T-helper 9 cell (primary cell): ENCODE measurements at regions not wholly inside any gene's neighbourhood (a gene's known extent, or its start where the extent isn't known, plus 50 kb on each side); places are given as distances from the start of the nearest gene placed in this dataset.

Experiments
- DNase-seq: peaks from one replicate; pipeline ENCODE4 v3.0.0-alpha.2; 2020

DNA sequence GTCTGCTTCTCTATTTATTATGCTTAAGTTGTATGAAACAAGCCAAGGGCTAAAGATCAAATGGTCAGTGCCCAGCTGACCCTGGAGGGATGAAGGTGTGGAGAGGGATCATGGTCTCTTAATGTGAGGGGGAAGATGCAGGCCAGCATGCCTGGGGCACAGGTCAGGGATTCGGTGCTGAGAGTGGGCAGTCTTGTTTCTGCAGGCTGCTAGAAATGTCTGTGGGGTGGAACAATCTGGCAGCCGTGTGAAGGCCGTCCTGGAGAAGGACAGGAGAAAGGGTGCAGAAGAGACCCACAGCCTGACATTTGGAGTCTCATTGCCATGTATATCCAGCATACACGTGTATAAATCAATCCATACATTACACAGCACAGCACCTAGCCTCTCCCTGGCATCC lies 258.3 kb upstream of the MOCS1 start:
- no peak for DNase-seq

DNA sequence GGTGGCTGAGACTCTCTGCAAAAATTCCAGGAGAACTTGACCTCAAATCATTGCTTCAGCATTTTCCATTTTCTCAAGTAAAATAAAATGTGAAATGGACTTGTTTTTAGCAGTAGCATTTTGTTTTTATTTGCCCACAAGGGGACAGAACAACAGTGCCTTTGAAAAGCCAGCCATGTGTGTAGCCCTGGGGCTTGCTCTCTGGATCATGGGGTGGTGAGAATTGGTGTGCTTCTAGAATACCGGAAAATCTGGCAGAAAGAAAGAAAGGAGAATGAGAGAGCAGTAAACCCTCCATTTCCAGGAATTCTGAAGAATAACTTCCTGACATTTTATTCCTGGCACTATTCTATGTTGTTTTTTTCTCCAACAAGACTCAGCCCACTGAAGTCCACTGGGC lies 254.7 kb upstream of the MOCS1 start:
- DNase-seq, result no peak

DNA sequence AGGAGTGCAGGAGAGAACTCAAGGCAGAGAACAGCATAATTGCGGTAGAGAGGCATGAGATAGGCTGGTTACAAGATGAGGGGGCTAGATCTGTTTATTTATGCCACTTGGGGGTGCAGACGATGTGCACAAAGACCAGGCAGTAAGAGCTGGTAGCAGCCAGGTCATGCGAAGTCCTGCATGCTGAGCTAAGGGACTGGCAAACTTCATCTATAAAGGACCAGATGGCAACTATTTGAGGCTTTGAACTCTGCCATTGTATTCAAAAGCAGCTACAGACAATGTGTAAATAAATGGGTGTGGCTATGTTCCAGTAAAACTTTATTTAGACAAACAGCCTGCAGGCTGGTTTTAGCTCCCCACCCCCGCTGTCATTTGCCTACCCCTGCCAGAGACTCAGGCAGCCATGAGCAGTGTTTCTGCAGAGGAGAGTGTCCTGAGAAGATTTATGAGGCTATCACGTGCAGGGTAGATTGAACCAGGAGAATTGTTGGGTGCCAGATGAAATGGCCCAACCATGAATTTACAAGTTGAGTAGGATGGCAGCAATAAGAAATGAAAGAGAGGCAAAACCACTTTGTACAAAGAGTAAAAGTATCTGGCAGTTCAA lies 253.4 kb upstream of the MOCS1 start:
- no peak for DNase-seq

DNA sequence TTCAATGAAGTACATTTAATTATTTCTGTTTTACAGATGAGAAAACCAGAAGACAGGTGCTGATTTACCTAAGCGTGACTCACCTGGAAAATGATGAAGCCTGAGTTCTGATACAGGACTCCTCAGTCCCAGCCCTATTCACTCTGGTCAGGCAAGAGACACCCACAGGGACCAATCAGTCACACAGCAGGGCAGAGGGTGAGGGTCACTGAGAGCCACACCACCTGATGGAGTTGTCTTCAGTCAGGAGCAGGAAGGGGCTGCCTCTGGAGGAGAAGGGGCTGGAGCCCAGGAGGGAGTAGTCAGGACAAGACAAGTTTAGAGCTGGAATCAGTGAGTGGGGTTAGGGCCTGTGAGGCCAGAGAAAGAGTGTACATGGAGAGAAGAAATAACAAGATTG lies 251.2 kb upstream of the MOCS1 start:
- DNase-seq, result no peak

DNA sequence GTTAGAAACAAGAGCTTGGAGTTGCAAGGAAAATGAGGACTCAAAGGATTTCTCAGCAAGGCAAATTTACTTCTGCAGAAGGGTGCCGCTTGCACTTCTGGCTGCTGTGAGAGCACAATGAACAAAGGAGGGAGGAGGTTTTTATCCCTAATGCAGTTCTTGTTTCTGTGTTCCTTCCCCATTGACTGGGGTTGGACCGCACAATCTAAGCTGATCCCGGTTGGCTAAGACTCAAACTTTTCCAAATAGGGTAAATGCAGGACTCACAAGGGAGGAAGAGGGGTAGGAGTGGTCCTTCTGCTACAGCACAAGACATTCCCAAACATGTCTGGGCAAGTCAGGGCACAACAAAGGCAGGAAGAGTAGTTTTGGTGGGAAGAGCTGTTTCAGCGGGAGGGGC lies 249.6 kb upstream of the MOCS1 start:
- no peak for DNase-seq

DNA sequence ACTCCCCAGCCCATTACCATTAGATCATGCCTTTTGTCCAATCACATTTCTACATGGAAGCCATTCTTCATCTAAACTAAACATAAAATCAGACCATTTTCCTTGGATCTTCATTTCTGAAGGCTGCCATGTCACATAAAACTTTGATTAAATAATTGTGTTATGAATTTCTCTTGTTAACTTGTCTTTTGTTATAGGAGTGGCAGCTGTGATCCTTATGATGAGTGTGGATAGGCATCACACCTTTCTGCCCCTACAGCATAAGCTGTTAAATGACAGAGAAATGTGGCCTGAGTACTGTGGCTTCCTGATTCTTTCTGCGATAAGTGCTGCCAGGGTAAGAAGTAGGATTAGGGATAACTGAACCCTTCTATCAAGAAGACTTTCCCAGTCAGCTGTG lies 247.1 kb upstream of the MOCS1 start:
- DNase-seq, result no peak

DNA sequence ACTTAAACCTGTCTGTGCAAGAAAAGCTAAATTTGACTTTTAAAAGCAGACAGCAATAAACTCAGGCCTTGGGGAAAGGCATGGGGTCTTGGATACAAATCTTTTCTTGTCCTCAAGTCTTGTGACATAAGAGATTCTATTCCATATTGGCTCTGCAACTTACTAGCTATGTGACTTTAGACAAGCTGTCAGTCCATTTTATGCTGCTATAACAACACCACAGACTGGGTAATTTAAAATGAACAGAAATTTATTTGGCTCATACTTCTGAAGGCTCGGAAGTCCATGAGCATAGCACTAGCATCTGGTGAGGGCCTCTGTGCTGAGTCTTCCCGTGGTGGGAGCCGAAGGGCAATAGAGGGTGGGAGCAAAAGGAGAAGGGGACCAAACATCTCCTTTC lies 246.0 kb upstream of the MOCS1 start:
- DNase-seq, result no peak

DNA sequence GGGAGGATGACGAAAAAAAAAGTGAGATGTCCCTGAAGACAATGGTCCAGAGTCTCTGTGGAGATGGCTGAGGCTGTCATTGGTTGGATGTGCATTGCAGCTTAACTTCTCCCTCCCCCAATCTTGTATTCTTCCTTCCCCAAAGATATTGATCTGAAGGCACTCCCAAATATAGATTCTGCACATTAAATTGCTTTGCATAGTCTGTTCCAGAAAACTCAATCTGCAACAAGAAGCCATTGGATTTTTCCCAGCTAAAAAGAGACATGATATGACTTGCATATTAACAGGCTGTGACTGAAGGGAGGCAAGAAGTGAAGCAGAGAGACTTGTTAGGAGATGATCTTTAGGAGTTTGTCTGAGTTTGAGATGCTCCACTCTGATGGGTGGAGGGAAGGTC lies 245.2 kb upstream of the MOCS1 start:
- DNase-seq, result no peak

DNA sequence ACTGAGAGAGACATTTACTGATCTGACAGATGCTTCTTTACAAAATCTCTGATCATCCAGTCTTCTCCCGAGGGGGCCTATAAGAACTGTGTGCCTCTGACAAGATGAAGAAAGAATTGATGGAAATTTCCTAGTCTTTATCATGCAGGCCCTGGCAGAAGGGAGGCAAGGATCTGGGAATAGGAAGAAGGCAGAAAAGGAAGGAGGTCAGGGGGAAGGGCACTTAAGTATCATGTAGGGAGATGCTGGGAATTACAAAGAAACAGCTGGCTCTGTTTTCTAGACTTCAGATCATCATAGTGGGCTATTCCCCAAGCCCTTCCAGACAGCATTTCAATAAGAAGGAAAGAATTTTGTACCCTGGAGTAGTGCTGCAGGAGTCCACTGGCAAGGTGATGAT lies 243.3 kb upstream of the MOCS1 start:
- DNase-seq, result no peak

DNA sequence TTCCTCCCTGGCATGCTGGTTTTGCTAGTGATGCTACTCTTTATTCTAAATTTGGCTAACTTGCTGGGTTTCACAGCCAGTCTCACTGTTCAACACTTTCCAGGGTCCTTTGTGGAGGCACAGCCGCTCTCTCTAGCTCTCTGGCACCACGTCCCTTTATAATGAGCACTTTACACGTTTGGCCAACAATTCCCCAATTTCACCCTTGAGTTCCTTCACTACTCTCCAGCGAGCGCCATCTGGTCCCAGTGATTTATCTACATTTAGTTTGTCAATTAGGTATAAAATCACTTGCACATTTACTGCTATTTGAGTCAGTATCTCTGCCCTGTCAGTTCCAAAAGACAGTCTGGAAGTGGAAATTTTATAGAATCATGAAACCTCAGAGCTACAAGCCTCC lies 241.9 kb upstream of the MOCS1 start:
- DNase-seq, result no peak

DNA sequence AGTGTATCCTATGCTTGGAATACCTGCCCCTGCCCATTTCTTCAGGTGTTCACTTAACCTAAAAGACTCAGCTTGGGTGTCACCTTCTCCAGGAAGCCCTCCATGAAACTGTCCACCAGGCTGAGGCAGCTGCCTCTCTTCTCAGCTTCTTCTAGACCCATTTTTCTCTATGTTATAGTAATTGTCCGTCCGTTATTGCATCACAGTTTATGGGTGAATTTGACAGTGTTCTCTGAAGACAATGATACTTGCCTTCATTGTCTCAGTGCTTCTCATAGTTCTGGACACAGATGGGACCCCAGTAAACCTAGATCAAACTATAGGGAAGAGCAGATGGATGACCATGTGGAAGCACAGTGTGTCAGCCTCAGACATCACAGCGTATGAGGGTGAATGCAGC lies 238.0 kb upstream of the MOCS1 start:
- DNase-seq, result no peak

DNA sequence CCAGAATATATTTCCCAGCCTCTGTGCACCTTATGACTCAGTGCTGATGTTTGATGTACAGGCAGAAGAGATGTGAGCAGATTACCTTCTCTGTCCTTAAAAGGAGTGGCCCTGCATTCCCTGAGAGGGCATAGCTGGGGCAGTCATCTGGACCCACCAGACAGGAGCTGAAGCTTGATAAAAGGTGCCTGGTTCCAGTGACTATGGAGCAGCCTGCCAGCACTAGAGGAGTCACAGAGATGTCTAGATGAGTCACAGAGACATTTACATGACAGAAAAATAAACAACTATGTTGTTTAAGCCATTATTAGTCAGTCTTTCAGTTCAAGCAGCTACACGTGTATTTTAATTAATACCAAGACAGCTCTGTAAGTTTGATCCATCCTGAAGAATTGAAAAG lies 237.1 kb upstream of the MOCS1 start:
- no peak for DNase-seq

DNA sequence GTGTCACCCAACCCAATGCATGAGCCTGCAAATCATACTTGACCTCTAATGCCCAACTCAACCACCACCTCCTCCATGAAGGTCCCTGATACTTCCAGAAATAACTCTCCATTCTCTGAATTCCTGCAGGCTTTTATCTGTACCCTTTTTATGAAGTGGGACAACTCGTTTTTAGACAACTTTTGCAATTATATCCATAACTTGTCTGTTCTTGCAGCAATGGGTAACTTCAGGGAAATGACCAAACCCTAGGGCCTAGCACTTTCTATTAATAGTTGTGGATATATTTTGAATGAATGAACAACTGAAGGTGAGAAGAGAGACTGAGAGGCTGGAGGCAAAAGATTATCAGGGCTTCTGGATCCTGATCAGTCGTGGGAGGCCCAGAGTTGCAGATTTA lies 236.6 kb upstream of the MOCS1 start:
- DNase-seq, result no peak

DNA sequence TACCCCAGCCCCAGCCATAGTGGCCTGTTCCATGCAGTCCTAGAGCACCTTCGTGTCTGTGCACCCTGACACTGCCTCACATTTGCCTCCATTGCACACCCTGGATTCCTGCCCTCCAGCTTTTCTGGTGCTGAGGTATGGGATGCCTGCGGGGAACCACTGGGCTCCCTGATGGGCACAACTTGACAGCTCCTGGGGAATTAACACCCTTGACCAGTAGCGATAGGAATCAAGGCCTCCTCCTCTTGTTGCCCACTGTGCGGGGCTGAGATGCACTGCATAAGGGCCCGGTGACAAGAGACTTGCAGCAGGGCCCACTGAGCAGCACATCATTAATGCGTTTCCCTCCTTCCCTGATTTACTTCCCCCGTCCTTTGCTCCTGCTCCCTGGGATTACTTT lies 235.6 kb upstream of the MOCS1 start:
- no peak for DNase-seq

DNA sequence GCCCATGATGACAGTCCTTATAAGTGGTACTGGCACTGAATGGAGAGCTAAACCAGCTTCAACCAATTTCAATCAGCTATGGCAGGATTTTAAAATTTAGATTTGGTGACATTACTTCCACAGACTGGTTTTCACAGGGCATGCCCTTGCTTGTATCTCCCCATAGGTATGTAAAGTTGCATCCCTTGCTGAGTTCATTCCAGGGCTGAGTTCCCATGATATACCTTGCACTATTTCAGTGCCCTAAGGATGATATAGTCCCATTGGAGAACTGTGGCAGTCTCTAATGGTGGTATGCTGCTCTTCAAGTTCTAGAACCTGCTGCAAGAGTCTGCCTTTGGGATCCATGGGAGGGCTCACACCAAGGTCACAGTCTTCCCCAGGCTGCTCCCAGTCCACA lies 232.7 kb upstream of the MOCS1 start:
- DNase-seq, result no peak

DNA sequence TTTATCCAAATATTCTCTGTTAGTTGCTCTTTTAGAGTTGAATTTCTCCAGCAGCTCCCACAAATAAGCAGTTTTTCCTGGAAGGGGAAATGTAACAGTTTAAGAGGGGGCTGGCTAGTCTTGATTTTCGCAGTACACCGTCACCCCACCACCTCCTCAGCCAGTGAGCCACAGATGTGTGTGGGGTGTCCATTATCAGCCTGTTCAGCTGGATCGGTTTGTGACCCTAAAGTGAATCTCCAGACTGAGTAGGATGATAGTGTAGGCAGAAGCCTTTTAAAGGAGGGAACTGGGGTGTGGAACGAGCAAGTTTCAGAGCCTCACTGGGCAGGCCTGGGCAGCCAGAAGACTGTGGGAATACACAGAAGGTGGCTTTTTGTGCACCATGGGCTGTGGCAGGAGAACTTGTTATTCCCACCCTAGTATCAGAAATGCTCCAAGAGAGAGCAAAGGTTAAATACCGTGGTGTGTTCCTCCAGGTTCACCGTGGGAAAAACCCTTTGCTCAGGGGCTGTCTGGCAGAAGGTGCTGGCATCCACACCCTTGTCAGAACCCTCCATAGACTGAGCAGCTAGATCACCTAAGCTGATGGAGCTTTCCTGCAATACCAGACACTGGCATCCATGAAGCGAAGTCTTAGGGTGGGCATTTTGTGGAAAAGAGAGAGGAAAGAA lies 230.9 kb upstream of the MOCS1 start:
- no peak for DNase-seq

DNA sequence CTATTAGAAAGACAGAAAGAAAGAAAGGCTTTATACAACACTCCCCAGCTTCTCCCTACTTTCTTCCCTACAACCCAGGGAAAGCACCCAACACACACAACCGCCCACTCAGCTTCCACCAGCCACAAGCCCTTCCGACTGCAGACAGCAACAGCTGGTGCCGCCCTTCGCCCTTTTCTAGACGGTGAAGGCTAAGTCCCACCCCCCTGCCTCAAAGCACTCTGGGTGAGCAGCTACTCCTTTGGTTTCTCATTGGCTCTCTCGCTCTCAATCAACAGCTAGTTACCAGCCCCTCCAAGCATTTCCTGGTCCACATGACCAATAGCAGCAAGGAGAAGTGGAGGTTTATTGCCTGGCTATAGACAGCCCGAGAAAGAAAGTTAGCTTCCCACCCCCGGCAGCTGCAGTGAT lies 230.1 kb upstream of the MOCS1 start:
- no peak for DNase-seq

DNA sequence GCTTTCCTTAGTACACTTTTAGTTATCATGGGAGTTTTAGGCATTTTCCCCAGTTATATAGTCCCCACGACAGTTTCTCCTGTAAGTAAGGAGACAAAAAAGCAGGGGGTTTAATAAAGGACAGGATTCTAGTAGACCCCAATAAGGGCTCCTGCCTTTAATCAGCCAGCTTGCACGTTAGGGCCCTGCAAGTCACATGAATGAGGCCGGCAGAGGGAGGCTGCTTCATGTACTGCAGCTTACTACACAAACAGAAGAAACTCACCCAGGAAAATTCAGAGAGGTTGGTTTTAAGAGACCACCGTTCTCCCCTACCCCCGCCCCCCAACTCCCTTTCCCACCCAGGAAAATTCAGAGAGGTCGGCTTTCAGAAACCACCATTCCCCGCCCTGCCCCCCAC lies 229.7 kb upstream of the MOCS1 start:
- DNase-seq, result no peak

DNA sequence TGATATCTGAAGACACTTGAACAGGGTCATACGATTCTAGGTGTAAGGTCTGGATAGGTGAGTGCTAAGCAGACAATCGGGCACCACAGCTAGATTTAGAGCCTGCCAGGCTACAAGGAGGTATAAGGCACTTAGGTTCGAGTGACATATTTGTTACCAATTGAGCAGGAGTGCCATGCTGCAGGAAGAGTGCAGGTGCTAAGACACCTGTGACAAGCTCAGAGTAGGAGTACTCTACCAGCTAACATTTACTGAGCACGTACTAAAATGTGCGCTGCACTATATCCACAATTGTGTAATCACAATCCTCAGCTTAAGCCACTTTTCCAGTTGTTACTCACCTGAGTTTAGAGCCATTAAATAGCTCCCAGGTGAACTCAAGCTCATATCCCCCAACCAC lies 227.8 kb upstream of the MOCS1 start:
- DNase-seq, result no peak

DNA sequence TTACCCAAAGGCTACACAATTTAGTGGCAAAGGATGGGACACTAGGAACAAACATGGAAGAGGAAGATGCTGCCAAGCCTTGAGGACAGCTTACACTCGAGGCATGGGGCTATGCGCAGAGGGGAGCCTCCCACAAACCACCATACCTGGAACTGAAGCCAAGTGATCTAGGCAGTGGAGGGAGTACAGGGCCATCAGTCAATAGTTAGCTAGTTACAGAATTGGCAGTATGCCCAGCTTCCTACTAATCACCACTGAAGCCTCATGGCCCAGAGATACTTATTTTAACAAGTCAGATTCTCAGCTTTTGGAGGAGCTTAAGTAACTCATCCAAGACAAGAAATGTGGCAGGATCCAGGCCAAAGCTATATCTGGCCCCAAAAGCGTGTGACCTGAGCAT lies 226.6 kb upstream of the MOCS1 start:
- no peak for DNase-seq

DNA sequence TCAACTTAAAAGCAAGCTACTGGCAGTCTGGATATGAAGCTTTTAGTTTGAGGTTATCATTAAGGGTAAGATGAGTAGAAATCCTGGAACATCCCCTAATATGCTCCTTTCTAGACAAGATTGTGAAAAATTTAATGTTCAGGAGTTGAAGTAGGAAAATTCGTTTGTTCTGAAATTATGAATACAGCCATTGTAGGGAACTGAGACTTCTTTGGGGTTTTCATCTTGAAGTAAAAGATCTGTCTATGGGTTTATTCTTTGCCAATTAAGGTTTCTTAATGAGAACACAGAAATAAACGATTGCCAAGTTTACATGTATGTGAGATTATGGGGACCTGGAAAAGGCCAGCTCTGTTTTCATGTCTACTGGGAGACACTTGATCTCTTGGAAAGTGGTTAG lies 225.6 kb upstream of the MOCS1 start:
- no peak for DNase-seq

DNA sequence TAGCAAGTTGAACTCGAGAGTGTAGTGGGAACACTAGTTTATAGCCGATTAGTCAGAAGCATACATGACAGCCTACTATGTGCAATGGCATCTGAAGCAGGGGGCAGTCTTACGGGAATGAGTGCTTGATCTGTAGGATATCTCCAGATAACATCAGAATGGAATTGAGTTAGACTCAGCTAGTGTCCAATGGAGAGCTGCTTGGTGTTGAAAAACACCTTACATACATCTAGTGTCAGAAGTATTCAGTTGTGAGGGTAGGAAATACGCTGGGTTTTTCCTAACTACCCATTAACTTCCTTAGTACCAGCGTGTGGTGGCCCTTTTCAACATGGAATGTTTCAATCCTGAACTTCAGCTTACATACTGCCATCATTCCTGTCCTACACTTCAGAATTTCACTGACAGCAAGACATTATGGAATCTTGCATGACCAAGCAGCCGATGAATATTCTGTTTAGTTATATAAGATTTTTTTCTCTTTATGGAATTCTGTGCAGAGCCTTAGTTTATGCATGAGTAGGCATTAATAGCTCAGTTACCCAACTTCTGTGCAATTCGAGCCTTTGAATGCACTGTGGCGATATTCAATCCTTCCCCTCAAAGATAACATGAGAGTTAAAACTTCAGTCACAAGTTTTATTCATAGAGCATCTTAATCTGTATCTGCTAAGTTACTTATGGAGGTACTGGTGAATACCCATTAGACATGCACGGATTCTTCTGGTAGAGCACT lies 218.6 kb upstream of the MOCS1 start:
- DNase-seq, result no peak

DNA sequence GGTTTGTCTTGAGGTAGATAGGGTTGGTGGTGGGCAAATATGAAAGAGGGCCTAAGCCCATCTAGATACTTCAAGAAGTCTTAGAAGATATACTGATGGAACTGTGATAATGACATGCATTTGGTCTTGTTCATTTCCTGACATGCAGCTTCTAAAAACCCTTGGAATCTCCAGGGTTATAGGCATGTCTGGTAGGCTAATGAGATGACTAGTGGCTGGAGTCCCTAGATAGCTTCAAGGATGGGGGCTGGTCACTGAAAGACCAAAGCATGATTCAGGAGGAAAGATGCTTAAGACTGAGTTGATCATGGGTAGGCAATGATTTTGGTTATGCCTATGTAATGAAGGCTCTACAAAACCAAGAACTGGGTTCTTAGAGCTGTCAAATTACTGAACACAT lies 217.9 kb upstream of the MOCS1 start:
- no peak for DNase-seq

DNA sequence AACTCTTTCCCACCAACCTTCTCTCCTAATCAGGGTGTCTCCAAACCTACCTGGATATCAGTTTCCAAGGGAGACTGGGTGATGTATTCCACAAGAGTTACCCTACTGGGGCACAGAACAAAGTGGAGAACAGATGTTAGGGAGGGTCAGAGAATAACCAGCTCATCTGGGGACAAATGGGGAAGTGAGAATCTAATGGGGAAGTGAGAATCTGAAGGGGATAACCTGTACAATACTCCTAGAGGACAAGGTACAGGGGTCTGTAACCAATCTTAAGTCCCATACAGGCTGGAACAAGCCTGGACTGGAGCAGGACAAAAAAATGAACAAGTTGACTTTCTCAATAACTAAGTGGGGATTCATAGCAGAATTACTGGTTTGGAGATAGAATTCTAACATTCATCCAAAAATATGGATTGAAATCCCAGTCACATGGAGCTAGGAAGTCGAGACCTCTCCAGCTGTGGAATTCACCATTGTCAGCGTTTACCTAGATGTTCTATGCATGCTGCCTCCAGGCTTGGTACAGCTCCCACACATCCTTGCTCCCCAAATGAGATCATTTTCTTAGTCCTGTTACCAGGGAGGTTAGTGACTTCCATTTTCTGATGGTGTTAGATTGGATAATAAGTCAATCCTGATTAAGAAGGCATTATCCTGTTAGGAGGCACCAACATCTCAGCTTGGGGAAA lies 214.8 kb upstream of the MOCS1 start:
- no peak for DNase-seq
